LHCN-M2 (cell line): ENCODE measurements at regions not wholly inside any gene's neighbourhood (a gene's known extent, or its start where the extent isn't known, plus 50 kb on each side); places are given as distances from the start of the nearest gene placed in this dataset.
A peak's percentile ranks its signal among the peaks of the same experiment; 100 is the strongest.

ENCODE experiments used
- DNase-seq: peaks from one replicate; pipeline ENCODE4 v3.0.0-alpha.2; 2012; ENCODE audit warnings: low read depth

DNA sequence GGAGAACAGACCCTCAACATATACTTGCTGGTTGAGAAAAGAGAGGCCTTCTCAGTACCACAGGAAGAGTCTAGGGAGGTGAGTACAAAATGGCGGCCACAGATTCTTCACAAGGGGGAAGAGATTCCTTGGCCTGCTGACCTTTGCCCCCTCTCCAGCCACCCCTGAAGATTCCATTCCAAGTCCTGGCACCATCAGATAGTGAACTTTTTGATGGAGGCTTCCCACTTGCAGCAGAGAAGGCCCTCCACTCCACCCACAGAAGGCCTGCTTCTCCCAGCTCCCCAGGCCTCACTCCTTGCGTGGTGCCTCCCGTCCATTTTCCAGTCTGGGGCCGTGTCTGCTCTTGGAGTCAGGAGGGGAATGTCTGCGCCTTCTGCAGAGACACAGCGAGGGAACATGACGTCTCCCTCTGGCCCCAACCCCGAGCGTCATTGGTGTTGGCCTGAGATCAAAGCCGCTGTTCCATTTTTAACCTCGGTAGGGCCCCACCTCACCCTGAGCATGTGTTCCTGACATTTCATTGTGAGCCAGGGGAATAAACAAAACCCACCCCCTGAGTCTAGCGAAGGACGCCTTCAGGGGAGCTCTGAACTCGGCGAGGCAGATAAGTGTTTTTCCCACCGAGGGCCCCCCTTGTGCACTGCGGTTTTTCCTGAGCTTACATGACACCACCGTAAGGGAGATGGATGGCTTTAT lies 268.7 kb upstream of the TBX3 start:
- no peak for DNase-seq

DNA sequence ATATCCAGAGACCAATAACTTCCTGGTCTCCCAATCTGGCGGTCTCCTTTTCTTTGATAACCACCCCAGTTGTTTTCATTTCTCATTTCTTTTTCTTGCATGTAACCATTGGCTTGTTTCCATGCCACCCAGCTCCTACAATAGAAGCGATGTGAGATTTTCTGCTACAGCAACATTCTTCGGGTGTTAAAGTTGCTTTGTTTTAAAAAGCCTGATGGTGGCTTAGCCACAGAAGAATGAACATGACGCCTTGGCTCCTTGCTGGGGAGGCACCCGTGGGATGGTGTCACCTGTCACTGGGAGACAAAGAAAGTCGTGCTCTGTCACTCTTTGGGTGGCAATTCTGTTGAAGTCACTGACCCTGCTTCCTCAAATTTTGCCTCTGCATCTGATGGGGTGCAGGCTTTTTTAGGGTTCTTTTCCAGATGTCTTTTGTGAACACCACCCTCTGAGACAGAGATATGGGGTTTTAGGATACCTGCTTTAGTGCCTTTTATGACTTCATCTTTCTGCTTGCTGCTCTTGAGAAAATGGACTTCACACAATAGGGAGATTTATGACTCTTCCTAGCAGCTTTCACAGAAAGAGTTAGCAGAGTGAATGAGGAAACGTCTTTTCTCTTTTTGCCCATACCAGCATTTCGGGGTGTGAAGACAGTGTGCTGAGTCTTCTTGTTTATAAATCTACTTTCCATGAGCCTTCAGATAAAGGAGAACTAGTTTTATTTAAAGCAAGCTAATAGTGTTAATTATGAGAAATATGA lies 265.3 kb upstream of the TBX3 start:
- DNase-seq, result no peak

DNA sequence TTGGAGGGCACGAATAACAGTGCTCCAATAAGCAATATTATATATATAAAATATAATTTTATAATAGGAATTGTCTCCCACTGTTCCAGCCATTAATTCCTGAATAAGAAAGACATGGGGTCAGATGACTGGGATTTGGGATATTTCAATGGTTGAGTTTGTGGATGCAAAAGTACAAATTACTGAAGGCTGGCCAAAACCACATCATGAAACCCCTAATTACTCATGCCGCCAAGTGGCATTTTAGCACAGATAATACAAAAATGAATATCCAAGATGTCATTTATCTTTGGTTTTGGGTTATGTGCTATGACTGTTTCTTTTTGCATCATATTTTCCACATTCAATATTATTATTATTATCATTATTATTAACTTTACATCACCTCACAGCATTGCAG lies 261.4 kb upstream of the TBX3 start:
- peak; percentile 58 for DNase-seq

DNA sequence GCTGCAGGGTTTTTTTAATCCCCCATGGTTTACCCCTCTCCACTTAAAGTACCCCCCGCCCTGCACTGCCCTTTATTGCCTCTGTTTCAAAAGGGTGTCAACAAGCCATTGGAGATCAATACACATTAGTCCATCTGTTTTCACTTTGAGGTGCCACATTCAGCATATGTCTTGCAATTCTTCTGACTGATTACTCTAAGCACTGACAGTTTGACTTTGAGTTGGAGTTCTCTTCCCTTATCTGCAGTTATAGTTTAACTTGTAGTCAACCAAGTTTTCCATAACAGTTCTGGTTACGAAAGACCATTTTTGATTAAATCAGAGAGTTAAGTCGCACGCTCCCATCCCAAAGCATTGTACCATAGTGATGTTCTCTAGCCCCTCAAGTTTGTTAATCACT lies 260.8 kb upstream of the TBX3 start:
- DNase-seq, result no peak

DNA sequence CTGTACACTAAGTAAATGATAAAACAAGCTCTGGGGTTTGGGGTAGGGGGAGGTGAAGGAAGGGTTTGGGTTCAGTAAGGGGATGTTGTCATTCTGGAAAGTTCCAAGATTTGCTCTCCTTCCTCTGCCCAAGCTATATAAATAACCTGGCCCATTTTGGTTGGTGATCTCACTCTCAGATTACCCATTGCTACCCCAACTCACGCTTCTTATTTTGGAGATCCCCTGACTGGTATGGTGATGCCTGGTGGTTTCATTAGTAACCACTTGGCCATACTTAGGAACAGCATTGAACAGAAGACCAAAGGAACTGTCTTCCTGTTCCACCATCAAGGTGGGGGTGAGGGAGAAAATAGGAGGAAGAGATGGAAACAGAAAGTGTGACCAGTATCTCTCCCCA lies 259.6 kb upstream of the TBX3 start:
- no peak for DNase-seq

DNA sequence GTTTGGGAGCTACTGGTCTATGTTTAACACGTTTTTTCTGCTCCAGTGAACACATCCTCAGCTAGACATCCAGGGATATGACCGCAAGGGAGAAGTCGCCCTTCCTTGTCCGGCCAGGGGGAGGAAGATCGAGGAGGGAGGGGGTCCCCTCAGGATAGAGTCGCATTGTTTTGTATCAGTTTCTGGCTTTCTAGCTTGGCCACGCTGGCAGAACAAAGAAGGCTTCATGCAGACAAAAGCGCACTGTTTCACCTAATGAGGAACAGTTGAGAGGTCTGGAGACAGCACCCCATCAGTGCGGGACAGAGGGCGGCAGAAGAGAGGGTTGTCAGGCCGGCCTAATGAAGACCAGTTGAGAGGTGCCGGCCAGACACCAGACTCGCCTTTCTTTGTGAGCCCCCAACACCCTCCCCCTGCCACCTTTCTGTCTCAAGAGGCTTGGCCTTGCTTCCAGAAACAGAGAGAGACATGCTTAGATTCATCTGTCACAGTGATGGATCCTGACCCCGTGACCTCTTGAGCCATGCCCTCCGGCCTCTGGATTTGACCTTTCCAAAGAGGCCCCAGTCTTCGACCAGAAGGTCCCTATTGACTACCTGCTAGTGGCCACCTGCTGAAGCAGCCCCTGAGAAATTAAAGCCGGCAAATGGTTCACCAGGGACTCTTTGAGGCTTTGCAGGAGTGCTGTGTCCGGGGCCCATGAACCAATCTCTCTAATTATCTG lies 254.7 kb upstream of the TBX3 start:
- DNase-seq, result no peak

DNA sequence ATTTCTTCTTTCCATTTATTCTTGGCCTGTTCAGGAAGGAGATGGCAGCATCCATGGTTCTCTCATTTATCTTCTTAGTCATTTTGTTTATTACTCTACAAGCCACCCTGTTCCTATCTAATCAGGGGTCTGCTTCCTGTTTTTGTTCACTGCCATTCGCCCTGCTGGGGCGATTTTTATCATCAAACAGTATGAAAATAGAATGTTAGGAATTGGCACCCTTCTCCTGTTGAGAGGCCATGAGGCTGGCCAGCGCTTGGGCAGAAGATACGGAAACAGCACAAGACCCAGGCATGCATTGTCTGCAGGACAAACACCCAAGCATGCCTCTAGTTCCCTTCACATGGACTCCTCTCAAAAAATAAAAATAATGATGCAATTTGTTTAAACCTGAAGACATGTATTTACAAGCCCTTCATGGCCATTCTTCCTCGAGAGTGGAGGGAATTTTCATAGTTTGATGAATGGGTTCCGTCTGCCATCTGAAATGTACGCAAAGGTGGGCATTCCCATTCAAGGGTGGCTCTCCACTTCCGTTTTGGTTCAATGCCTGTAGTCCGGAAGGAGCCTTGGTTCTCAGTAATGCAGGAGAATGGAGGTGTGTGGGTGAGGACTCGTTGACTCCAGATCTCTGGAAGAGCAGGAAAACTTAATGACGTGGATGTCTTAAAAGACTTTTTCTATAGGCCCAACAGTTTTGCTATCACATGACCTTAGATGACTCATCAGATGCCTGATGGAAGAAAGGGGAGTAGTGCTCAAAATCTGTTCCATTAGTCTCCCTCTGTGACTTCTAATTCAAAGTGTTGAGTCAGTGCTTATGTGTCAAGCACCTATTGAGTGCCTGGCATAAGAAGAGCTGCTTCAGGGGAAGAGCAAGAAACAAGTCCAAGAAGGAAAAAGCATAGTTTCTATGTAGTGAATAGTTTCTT lies 252.4 kb upstream of the TBX3 start:
- DNase-seq, result peak; percentile 70

DNA sequence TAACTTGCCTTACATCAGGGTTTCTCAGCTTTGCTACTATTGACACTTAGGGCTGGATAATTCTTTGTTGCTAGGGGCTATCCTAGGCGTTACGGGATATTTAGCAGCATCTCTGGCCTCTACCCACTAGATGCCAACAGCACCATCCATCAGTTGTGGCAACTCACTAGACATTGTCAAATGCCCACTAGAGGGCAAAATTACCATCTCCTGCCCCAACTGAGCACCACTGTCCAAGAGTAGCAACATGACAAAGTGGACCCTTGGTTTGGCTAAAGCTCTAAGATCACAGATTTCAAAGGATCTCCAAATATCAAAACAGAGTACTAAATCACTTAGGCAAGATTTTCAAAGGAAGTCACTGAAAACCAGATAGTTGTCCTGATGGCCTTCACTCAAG lies 251.7 kb upstream of the TBX3 start:
- no peak for DNase-seq

DNA sequence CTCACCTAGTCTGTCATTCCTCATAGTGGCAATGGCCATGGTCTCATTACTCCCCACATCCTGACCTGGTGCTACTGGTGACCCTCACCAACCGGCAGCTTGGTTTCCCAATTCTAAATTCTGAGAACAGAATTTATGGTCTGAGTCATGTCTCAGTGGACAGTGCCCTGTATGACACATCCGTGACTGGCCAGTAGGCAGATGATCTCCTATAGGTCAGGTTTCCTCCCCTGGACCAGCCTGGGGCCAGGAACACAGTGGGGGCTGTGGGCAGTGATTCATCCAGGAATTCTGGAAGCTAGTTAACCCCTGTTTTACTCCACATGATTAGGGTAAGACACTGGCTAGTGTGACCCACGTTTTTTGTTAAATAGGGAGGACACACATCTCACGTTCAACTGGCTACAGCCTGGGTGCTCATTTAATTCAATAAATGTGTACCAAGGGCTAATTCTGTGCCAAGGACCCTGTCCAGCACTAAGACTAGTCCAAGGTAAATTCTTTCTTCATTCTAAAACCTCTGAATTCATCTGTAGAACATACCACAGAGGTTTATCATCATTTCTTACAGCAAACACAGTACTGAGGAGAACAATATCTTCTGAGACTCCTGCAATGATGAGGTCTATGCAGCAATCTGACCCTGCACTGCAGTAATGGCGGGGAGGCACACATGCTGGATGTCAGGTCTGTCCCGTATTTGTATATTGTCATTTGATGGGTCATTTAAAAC lies 249.6 kb upstream of the TBX3 start:
- peak; percentile 99 for DNase-seq

DNA sequence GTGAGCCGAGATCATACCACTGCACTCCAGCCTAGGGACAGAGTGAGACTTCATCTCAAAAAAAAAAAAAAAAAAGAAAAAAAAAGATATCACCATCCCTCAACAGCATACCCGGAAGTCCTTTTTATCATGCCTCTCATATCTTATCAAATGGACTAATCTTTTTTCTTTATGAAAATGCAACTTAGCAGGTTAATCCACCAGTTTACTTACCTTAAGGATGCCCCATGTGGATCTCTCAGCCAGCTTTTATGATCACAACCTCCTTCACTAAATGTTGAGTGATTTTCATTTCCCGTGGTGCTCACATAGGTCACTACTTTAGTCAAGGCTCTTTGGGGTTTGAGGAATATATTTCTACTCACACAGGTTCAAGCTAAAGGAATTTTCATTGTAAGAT lies 248.8 kb upstream of the TBX3 start:
- no peak for DNase-seq

DNA sequence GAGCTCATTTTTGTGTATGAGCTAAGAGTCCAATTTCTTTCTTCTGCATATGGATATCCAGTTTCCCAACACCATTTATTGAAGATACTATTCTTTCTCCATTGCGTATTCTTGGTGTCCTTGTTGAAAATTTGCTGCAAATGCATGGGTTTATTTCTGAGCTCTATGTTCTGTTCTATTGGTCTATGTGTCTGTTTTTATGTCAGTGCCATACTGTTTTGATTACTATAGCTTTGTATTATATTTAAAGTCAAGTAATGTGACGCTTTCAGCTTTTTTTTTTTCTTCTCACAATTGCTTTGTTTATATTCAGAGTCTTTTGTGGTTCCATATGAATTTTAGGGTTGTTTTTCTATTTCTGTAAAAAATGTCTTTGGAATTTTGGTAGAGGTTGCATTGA lies 247.1 kb upstream of the TBX3 start:
- DNase-seq, result no peak

DNA sequence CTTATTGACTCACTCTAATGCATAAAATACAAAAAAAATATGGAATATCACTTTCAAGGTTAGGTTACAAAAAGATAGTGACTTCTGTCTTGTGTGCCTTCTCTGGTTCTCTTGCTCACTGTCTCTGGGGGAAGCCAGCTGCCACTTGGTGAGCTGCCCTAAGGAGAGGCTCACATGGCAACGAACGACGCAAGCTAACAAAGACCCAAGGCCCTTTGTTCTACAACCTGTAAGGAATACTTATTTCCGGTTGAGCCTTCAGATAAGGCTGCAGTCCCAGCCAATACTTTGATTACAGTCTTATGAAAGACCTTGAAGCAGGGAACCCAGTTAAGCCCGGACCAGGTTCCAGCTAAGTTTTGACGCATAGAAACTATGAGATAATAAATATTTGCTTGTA lies 242.4 kb upstream of the TBX3 start:
- no peak for DNase-seq

DNA sequence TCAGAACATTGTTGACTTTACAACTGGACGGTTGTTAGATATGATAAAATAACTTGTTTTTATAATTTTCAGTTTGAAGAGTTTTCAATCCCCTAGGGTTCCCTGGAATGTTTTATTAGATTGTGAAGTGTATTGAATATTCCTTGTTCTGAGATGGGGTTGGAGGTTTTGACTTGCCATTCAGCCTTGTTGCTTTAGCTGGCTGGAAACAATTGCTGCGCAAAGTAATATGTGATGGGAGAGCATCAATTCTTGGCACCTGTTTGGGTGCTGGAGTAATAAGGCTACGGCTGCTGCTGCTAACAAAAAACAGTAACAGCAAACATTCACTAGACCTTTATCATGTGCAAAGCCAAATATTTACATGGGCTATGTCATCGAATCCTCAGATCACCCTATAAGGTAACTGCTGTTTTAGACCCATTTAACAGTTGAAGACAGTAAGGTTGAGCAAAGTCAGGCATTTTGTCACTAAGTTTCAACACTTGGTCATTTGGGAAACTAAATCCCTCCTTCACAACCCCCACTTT lies 241.0 kb upstream of the TBX3 start:
- no peak for DNase-seq

DNA sequence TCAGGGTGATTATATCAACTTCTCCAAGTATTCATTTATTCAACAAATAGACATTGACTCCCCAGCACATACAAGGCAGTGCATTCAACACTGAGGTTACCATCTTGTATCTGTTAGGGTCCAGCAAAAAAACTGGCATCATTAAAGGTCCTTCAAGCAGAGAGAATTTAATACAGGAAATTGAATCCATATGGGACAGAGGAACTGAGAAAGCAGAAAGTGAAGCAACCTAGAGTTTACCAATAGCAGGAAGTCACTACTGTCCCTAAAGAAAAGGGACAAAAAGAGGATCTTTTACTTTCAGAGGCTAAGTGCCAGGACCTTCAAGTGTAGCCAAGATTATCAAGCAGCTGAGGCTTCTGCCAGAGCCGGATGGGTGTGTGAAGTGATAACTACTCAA lies 237.8 kb upstream of the TBX3 start:
- DNase-seq, result no peak

DNA sequence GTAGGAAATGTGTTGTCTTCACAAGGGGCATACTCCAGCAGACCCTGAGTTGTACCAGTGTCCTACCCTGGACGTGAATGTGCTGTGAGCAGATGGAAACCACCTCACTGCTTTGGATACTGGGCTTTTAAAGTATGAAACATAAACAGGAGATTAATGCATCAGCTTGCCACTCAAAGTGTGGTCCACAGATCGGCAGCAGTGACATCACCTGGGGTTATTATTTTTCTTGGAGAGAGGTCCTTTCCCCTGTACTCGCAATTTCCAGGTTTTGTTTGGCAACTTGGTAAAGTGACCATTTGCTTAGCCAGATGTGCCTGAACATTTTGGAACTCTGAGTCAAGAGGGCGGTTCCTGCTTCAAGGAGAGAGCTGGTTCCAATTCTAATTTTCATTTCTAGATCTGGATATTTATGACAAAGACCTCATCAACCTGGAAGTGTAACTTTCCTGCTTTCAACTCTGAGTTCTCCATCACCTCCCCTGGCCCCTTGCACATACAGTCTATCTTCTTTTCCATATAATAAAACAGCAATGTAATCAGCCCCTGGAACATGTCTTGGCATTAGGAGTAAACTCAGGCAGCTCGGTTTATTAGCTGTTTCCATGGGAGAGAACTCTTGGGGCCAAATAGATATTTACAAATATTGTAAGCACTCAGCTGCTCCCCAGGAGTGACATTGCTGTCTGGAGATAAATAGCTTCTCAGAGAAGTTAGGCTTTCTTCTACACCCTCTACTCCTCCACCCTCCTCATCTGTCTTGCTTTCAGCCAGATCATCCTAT lies 237.0 kb upstream of the TBX3 start:
- peak; percentile 77 for DNase-seq

DNA sequence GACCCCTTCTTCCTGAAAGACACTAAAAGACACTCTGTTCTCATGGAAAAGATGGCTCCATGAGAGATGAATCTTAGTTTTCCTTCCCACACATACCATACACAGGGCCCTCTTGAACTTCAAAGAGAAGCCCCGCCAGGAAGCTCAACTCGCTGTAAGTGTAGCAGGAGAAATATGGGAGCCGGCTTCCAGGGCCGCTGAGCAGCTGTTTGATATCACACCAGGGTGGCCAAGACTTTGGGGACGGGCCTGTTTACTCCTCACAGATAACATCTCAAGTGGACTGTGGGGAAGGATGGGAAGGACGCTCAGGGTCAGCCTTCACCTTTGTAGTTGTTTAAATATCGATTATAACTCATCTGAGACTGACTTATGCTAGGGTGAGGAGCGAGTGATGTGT lies 235.5 kb upstream of the TBX3 start:
- DNase-seq, result no peak

DNA sequence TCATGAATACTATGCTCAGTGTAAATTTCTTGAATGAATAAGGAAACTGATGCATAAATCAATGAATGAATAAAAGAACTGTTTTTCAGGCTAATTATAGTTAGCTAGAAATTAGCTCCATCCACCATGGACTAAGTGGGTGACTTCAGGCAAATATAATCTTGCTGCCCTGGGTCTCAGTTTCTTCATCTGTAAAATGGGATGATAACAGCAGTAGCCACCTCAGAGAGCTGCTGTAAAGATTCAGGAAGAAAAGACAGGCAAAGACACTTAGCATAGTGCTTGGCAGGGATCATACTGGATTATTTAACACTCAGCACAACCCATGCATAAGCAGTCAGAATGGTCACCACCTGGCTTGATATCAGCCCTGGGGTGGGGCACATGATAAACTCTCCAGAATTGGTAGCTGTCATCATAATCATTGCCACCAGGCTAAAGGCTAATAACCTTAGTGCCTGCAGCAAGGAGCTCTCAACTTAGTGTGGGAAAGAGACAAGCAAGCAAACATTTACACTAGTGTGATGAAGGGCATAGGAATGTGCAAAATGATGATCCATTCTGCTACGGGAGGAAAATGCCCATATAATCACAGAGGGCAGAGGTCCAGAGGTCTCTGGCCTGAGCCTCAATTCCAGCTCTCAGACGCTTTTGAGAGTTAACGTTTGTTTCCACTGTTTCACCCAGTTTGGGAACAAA lies 234.7 kb upstream of the TBX3 start:
- DNase-seq, result peak; percentile 90

DNA sequence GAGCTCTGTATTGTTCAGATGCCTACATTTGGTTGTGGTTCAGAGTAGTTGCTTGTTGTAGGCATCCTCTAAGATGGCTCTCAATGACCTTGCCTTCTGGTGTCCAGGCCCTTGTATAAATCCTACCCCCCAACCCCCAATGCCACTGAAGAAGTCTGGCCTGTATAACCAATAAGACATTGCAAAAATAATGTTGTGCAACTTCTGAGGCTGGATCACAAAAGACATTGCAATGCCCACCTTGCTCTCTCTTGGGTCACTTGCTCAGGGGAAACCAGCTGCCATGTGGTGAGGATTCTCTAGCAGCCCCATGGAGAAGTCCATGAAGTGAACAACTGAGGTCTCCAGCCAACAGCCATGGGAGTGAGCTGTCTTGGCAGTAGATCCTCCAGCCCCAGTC lies 234.0 kb upstream of the TBX3 start:
- no peak for DNase-seq

DNA sequence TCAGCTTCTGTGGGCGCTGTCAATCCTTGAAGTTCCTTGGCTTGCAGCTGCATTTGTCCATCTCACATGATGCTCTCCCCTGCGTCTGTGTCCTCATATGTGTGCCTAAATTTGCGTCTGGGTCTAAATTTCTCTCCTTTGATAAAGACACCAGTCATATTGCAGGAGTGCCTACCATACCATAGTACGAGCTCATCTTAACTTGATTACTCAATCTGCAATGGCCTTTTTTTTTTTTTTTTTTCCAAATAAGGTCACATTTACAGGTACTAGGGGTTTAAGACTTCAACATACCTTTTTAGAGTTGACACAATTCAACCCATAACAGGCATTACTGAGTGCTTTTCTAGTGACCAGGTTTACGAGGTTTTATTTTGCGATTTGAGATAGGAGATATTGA lies 233.3 kb upstream of the TBX3 start:
- no peak for DNase-seq
